Activated CD4-positive, alpha-beta T cell treated with anti-CD3 and anti-CD28 coated beads for 48 hours (primary cell): ENCODE measurements at regions not wholly inside any gene's neighbourhood (a gene's known extent, or its start where the extent isn't known, plus 50 kb on each side); places are given as distances from the start of the nearest gene placed in this dataset.
A peak's percentile ranks its signal among the peaks of the same experiment; 100 is the strongest.

Experiments
- DNase-seq: peaks from one replicate; pipeline ENCODE4 v3.0.0-alpha.2; 2020

DNA sequence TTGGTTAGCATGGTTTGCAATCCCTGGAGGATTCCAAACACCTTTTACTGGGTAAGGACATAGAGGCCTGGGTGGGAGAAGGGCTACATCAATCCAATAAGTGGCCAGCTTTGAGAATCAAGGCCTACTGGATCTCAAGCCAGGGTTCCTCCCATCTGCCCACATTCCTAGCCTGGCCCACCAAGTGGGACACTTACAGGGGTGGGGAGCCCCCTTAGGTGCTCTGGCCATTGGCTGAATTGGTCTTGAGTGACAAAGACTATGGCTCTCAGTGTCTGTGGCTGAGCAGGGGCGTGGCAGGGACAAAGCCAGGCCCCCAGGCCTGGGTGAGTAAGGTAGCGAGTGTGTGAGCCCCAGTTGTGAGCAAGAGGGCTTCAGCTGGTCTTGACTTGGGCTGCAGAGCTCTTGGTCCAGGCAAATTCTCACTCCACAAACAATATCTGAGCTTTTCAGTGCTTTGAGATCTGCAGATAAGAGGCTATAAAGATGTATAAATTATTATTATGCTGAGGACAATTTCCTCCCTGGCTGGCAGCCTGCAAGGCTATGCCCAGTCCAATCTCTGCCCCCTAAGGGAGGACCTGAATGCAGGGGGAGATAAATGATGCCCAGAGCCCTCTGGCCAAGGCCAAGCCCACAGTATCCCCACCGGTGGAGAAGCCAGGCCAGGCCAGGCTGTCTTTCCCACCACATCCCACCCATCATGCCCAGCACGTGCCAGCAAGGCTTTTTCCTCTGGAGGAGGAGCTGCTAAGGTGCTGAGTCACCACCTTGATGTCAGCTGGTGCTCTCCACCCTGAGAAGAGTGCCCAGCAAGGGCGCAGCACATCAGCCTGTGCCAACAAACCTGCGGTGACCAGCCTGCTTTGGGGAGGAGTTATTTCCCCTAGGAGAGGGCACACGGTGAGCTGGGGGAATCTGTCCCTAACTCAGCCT, 80.7 kb upstream of the DUSP5 start:
- no peak for DNase-seq

DNA sequence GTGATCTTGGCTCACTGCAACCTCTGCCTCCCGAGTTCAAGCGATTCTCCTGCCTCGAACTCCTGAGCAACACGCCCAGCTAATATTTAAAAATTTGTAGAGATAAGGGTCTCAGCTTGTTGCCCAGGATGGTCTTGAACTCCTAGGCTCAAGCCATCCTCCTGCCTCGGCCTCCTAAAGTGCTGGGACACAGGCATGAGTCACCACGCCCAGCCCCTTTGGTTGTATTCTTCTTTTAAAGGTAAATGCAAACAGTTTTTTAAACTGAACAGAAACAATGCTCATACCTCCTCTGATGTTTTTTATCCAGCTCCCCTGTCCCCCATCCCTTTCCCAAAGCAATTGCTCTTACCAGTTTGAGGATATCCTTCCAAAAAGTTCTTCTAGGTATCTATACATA, 79.5 kb upstream of the DUSP5 start:
- no peak for DNase-seq

DNA sequence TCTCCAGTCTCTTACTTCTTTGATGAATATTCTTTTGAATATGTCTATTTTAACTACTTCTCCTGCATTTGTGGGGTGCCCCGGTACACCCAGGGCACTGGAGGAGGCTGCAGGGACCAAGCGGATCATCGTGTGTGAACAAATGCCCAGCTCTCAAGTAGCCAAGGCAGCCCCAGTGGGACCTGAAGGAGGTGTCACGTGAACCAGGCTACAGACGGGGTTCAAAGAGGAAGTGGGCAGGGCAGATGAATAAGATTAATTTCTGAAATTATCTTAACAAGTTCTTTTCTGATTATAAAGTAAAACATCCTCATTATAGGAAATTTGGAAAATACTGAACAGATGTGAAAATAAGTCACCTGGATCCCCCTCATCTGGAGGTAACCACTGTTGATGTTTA, 78.4 kb upstream of the DUSP5 start:
- DNase-seq = no peak

DNA sequence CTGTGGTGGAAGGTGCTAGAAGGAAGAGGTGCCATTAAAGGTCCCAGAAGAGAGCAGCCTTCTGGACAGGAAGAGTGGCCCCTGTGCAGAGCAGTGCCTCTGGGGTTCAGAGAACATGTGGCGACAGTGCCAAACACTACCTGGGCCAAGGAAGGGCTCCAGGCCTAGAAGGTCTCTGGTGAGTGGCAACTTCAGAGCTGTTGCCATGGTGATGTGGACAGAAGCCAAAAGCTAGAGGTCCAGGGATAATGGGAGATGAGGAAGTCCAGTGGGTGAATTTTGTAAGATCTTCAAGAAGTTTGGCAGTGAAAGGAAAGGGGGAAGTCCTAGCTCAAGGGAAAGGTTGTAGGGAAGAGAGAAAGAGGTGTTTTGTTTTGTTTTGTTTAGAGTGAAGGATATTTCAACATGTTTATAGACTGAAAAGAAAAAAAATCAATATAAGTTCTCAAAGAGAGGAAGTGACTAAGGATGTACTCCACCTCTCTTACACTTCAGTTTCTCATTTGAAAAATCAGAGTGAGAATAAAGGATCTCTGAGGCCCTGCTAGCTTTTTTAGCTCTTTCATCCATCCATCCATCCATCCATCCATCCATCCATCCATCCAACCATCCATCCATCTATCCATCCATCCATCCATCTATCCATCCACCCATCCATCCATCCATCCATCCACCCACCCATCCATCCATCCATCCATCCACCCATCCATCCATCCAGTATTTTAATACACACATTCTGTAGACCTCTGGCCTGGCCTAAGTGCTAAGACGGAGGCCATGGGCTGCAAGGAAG, 77.1 kb upstream of the DUSP5 start:
- DNase-seq = no peak

DNA sequence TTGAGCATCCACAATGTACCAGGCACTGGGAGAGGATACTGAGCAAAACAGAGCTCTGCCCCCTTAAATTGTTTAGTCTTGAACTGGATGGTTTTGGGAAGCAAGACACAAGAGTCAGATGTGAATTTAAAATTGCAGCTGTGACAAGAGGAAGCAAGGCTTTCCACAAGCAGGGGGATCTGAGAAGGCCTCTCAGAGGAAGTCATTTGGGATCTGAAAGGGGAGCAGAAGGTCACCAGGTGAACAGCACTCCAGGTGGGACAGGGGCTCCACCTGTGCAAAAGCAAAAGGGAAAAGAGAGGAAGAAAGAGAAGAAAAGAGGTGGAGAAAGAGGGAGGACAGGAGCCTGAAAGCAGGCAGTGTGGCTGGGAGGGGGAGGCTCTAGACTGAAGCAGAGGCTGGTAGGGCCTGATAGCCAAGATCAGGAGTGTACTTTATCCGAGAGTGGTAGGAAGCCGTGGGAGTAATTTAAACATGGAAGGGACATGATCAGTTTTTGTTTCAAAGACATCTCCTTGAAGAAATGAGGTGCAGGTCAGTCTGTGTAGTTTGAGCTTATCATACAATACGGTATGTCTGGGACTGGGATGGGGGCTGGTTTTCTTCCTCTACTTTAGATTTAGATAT, 76.1 kb upstream of the DUSP5 start:
- DNase-seq = no peak

DNA sequence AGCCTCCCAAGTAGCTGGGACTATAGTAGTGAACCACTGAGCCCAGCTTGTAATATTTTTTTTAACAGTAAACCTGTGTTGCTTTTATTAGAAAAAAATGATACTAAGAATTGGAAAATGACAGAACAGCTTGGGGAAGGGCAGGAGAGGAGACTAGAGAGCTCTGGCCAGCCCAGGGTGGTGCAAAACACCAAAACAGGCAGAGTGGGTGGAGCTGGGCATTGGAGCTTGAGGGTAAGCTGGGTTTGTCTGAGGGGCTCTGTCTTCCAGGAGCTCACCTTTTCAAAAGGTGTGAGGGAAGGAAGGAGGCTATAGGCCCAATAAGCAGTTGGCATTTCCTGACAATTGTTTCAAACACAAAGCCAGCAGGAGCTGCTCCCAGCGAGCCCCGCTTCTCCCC, 75.2 kb upstream of the DUSP5 start:
- DNase-seq = no peak

DNA sequence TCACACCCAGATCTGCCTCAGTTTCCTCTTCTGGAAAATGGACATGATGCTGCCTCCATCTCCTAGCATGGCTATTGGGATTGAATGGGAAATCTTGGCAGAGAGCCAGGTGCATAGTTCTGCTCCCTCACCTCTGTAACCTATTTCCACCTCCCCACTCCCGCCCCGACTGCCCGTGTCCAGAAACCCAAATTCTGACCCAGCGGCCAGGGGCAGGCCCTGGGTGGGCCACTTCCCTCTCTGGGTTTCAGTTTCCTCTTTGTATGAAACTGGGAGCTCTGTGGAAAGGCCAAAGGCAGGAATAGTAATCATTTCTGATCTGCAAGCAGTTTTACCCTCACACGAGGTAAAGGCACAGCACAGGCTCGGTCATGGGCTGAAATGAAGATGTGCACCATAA, 74.1 kb upstream of the DUSP5 start:
- no peak for DNase-seq

DNA sequence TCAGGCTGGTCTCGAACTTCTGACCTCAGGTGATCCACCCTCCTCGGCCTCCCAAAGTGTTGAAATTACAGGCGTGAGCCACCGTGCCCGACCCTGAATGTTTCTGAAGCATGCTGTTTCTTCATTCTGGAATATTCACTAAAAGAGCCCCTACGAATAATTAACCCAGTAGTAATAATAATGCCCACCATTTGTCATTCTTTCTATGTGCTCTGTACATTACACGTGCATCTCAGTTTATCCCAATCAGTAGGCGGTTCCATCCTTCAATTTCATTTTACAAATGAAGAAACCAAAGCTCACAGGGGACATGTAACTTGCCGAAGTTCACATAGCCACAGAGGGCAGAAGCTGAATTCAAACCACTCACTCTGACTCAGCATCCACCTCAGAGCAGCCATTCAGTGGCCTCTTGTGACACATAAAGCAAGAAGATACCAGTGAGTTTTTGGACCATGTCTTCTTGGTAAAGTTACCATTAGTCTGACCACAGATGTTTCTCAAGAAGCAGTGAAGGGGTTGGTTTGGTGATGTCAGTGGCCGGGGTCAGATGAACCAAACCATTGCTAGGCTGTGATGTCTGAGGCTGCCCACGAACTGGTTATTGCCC, 71.9 kb upstream of the DUSP5 start:
- peak; percentile 80 for DNase-seq

DNA sequence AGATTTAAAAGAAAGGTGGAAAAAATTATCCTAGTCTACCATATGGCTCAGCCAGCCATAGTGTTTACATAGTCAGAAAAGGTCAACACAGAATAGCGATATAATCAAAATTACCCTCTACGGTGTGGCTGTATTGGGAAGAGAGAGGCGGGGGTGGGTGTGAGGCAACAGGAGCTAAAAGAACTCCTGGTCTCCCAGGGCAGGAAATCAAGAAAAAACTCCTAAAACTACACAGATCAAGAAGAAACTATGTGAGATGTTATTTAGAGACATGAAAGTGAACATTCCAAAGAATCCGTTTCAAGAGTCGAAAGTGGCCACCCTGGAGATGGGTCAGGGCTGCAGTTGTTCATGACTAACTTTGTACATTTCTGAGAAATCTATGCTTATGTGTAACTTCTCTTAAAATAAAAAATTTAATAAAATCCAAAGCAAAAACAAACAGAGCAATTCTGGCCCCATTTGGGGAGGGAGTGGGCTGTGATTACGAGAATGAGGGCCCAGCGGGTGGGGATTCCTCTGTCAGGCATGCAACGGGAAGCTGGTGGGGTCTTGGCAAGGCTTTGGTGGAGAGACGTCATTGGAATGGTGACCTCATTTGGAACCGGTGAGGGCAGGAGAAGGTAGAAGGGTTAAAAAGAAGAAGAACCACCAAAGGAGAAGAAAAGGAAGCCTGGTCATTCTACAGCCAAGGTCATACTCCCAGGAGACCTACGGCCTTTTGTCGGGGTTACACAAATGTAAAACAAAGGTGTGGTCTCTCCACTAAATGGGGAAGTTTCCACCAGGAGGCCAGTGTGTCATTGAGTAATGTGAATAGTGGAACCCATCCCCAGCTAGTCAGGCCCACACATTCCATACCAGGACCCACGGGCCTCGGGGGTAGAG, 71.2 kb upstream of the DUSP5 start:
- DNase-seq = peak; percentile 31

DNA sequence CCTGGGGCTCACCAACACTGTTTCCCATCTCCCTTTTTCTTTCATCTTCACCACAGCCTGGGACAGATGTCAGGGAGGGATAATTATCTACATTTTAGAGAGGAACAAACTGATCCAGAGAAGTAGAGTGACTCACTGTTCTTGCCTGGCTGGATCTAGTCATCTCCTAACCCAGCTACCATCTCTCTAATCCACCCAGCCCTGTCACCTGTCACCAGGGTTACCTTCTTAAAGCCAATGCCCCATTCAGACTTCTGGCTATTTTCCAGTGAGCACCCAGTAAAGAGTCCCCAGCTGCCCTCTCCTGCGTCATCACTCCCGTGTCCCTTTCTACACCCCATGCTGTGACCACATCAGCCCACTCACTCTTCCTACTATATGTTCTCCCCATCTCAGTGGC, 68.4 kb upstream of the DUSP5 start:
- DNase-seq = peak; percentile 38

DNA sequence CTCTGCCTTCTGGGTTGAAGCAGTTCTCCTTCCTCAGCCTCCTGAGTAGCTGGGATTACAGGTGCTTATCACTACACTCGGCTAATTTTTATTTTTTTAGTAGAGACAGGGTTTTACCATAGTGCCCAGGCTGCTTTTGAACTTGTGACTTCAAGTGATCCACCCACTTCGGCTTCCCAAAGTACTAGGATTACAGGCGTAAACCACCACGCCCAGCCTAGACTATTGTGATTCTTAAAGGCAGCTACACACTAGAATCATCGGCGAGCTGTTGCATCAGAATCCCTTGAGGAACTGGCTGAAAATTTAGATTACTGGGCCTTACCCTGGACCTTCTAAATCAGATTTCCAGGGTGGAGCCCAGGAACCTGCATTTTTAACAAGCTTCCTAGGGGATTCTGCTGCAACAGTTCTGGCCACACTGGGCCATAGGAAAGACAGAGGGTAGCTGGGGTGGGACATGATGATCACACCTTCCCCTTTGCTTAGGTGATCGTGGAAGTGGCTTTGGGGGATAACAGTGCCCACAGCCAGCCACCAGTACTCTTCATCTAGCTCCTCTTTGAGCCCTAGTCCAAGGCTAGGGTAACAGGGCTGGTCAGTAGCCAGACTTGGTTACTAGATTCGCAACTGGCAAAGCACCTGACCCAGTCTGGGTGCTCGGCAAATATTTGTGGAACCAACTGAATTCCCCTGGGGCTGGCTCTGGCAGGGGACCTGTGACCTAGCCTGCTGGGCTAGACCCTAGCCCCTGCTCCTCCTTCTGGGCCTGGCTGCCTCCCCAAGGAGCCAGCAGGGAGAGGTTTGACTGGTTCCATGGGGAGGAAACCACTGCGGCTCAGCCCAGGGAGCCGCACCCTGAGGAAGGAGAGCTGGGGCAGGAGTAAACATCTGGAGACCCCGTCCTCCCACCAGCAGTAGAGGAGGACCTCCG, 67.1 kb upstream of the DUSP5 start:
- no peak for DNase-seq

DNA sequence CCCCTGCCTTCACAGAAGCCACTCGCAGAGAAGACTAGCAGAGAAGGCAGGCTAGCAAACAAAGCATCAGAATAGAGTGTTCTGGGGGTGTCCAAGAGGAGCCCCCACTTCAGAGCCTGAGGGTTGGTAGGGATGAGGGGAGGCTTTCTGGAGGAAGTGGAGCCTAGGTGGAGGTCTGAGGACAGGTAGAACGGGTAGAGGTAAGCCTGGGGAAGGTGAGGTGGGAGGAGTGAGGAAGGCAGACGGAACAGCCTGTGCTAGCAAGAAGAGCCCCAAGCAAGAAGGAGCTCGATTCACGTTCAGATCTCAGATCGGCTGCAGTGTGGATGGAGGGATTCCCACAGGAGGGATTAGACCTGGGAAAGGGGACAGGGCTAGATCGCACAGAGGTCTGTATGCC, 66.0 kb upstream of the DUSP5 start:
- DNase-seq = no peak

DNA sequence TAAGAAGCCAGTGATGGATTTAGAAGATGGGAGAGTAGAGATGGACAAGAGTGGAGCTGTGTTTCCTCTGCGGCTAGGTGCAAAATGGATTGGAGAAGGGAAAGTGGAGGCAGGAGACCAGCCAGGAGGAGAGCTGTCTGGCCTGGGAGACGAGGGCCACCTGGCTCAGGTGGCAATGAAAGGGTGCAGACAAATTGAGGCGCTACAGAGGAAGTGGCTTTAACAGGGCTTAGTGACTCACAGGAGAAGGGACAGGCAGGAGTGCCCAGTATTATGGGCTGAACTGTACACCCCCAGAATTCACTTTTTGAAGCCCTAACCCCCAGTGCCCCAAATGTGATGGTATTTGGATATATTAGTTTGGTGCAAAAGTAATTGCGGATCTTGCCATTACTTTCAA, 65.6 kb upstream of the DUSP5 start:
- DNase-seq = no peak

DNA sequence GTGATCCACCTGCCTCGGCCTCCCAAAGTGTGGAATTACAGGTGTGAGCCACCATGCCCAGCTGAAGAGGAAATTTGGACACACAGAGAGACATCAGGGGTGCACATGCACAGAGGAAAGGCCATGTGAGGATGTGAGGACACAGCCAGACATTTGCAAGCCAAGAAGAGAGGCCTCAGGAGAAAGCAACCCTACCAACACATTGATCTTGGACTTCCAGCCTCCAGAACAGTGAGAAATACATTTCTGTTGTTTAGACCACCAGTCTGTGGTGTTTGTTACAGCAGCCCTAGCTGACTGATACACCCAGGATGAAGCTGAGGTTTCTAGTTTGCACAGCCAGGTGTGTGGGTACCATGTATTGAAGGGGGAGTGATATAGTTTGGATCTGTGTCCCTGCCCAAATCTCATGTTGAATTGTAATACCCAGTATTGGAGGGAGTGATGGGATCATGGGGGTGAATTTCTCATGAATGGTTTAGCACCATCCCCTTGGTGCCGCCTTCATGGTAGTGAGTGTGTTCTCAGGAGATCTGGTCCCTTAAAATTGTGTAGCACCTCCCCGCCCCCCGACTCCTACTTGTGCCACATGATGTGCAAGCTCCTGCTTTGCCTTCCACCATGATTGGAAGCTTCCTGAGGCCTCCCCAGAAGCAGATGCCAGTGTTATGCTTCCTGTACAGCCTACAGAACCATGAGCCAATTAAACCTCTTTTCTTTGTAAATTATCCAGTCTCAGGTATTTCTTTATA, 64.7 kb upstream of the DUSP5 start:
- DNase-seq = no peak

DNA sequence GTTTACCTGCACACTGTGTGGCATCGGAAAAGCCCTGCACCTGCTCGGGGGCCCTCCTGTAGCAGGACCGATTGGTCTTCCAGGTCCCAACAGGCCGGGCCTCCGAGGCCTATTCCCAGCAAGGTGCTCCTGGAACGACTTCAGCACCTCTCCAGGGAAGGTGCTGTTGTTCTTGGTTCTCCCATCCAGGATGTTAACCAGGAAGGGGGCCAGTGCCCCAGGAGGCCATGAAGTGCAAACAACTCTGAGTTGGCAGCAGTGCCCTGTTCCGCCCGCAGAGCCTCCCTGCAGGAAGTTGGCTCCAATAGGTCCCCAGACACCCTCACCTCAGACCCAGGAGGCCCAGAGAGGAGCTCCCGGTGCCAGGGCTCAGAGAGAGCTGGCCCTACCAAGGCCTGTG, 64.0 kb upstream of the DUSP5 start:
- no peak for DNase-seq

DNA sequence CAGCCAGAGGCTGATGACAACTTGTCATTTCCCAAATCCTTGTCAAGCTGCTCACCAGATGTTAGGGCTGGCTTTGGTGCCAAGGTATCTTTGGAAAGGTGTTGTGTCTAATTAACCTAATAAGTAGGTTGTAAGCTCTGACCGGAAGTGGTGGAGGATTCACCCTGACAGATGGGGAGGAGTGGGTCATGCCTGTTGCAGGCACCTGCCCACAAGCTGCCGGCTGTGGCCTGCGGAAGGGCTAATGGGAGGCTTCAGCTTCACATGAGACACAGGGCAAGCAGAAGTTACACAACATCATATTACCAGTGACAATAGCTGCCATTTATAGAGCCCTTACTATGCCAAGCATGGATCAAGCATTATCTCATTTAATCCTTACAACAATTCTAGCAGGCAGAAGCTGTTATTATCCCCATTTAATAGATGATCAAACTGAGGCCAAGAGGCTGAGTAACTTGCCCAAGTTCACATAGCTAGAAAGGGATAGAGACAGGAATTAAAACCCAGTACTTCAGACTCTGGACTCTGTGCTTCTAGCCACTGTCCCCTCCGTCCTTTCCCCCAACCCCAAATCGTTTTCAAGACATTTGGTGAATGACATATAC, 63.1 kb upstream of the DUSP5 start:
- DNase-seq = peak; percentile 1

DNA sequence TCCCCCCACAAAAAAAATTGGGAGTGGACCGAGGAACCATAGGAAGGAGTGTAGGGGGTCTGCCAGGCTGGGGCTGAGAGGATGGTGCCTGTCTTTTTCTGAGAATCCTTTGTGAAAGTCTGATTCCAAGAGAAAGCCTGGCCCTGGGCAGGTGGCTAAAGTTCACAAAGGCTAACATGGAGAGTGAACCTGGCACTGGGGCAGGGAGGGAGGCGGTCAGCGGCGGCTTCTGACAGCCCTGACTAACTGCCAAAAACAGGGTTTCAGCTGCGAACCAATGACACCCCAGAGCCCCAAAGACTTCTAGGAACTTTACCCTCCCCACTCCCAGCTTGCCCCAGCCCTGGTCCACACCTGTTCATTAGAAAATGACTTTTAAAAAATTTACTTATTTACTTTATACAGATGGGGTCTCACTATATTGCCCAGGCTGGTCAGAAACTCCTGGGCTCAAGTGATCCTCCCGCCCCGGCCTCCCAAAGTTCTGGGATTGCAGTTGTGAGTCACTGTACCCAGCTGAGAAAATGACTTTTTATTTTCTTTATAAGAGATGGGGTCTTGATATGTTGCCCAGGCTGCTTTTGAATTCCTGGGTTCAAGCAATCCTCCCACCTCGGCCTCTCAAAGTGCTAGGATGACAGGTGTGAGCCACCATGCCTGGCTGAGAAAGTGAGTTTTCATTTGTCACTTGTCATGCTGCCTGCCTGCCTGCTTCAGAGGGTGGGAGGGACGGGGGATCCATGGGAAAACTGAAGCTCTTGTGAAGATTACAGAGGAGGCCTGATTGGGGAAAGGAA, 61.0 kb upstream of the DUSP5 start:
- no peak for DNase-seq

DNA sequence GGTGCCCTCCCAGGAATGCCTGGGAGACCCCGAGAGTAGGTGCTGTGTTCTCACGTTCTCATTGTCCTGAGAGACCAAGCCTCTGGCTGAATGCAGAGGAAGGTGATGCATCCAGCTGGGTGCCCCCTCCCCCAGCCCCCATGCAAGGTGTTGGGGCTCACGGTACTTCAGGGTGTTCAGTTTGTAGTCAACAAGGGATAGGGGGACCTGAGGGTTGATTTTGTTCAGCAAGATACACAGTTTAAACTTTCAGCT, 60.4 kb upstream of the DUSP5 start:
- DNase-seq = no peak

DNA sequence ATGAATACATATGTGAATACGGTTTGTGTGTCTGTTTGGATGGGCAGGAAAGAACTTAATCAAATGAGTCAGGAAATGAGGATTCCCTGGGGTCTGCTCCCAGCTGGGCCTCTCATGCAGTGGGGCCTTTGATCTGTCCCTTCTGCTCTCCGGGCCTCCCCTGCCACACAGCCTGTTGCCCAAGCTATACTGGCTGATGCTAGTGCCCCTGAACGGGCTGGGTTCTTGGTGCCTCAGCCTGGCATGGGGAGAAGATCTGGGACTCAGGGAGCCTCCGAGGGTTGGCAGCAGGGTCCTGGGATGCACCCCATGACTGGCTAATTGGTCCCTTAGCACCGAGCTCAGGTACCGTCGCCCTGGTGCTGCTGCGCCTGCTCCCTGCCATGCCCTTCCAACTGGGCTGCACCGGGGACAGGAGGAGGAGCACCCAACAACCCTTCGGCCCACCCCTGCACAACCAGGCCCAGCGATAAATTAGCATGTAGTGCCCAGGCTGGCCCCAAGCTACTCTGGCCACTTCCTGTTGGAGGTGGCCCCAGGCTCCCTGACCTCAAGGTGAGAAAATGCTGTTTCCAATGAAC, 59.9 kb upstream of the DUSP5 start:
- no peak for DNase-seq
